GM04504 (cell line): ENCODE measurements at regions not wholly inside any gene's neighbourhood (a gene's known extent, or its start where the extent isn't known, plus 50 kb on each side); places are given as distances from the start of the nearest gene placed in this dataset.

ENCODE experiments used
- DNase-seq: peaks from one replicate; pipeline ENCODE4 v3.0.0-alpha.2; 2012; ENCODE audit warnings: low read depth

DNA sequence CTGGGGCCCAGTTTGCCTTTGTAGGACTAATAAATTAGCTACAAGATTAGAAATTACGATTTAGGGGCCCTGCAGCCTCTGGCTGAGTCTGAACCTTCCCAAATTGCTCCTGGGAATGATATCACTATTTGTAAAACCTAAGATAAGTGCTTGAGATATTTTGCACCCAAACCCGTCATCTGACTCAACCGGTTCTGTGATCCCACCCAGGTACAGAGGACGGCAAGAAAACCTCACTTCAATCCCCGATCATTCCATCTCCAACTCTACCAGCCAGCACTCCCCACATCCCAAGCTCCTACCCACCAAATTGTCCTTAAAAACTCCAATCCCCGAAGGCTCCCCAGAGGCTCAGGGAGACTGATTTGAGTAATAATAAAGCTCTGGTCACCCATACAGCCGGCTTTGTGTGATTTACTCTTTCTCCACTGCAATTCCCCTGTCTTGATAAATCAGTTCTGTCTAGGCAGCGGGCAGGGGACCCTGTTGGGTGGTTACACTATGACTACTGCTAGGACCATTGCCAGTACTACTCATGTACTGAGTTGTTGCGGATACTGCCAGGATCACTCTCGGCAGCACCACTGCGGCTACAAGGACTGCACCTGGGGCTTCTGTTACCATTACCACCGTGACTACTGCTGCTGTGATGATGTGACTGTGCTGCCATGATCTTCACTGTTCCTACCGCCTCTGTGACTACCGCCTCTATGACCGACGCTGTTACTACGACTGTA lies 73.1 kb downstream of the IRF8 start:
- DNase-seq, result no peak

DNA sequence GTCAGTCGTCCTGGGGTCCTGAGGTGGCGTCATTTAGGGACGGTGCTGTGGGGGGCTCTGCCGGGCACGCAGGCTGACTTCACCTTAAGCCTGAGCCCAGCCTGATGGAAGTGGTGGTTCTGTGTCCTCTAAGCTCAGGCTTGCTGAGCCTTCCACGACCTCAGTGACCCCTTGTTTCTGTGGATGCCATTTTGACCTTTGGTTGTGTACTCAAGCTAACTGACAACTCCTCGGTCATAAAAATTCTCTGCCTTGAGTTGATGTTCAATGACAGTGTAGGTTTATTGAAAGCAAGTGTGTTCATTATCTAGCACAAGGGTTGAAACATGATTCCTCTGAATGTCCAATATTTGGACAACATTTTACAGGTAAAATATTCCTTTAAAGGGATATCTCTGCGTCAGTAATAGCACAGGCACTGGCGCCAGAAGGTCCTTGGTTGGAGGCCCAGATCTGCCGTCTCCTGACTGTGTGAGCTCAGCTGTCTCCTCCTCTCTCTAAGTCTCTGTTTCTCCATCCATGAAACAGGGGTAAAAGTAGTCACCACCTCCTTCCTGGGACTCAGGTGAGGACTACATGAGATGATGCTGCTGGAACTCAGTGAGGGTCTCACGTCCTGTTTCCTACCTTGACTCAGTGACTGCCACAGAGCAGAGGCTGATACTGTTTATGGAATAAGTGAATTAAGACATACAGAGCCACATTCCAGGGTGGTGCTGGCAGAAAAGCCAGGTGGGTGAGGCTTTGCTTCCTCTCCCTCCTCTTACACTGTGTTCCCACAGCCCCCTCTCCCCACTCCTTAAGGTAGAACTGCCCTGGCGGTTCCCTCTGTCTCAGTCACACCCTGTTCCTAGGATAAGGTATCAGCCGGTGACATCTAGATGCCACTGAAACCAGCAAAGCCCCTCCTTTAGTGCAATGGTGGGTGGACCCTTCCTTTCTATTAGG lies 75.7 kb downstream of the IRF8 start:
- DNase-seq, result no peak

- DNase-seq, result no peak
Measured at GRCh38 chr16:85975451-85975981, 76.6 kb downstream of the IRF8 start.

DNA sequence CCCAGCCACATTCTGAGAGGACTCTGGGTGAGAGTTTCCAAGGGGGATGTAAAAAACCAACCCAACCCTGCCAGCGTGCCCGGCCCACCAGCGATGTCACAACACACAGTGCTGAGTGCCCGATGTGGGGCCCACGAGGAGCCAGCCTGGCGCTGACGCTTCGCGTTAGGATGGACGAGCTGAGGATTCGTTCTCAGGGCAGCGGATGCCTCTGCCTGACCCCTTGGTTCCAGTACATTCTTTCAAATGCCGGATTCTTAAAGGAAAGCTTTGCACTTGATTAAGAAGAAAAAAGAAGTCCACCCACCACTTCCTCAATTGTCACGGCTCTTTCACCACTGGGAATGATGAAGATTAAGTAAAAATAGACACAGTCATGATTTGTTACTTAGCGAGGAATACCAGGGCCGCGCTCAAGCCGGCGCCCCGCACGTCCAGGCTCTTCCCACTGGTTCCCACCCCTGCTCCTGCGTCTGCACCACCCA lies 79.4 kb downstream of the IRF8 start:
- no peak for DNase-seq

GRCh38 chr16:85978976-85979375 lies 80.0 kb downstream of the IRF8 start:
- DNase-seq, result no peak

DNA sequence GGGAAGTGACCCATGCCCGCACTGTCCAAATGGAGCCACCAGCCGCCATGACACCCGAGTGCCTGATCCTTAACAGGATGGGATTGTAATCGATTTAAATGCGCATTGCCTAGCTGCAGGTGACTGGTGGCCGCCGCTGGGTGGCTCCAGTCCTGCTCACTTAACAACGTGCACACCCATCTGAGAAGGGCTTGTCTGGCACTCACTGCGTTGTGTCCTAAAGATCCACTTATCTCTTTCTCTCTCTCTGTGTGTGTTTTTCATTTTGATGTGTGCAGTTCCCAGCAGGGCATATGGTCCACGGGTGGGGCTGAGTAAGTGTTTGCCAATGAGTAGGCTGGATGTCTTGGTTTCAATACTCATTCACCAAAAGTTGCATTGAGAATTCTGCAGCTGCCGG lies 80.6 kb downstream of the IRF8 start:
- no peak for DNase-seq

DNA sequence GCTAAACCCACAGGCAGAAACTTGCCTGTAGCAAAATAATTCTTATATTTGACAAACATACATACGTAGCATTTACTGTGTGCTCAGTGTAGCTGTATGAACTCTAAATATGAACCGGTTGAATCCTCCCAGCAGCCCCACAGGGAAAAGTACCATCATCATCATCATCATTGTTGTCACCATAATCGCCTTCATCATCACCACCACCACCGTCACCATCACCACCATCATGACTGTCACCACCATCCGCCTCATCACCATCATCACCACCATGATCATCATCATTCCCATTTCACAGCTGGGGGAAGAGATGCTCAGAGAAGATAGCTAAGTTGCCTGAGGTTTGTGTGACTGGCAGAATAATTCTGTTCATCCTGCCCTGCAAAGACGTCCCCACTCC lies 81.7 kb downstream of the IRF8 start:
- DNase-seq, result no peak

GRCh38 chr16:85981826-85982562 lies 83.0 kb downstream of the IRF8 start:
- no peak for DNase-seq

- no peak for DNase-seq
Measured at GRCh38 chr16:85982563-85982939, 83.6 kb downstream of the IRF8 start.

DNA sequence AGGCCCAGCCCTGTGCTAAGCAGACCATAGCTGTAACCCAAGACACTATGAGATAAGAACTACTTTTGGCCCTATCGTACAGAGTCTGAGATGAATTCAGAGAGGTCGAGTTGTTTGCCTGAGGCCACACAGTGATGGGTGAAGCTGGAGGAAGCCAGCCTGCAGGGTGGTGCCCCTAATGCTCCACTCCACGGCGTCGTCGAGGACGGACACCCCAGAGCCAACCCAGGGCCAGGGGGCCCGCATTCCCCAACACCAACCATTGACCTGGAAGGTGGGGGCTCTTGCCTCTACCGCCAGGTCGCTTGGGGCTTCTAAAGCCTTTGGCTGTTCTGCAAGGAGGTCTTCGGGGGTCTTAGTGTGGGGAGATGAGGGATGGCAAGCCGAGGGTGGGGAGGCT lies 84.1 kb downstream of the IRF8 start:
- DNase-seq, result no peak

DNA sequence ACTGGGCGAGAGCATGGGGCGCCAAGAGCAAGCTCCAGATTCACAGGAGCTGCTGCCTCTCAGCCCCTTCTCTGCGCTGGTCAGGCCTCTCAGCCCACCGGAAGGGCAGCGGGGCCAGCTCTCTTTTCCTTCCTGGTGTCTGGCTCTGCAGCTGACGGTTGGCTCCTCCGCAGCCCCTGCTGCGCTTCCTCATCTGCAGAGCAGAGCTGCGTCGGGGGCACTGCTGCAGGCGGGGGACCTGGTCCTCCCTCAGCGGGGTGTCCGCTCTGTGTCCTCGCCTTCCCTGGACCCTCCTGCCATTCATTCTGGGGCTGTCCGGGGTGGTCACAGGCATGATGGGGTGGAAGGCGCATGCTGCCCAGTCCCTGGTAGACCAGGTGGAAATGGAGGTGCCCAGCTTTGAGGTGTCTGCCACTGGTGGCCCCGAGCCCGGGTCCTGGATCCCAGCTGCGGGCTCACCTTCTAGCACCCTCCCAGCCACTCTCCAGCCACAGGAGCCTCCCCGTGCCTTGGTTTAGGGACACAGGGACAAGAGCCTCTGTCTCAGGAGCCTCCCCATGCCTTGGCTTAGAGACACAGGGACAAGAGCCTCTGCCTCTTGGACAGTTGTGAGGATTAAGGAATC lies 84.8 kb downstream of the IRF8 start:
- DNase-seq, result no peak

DNA sequence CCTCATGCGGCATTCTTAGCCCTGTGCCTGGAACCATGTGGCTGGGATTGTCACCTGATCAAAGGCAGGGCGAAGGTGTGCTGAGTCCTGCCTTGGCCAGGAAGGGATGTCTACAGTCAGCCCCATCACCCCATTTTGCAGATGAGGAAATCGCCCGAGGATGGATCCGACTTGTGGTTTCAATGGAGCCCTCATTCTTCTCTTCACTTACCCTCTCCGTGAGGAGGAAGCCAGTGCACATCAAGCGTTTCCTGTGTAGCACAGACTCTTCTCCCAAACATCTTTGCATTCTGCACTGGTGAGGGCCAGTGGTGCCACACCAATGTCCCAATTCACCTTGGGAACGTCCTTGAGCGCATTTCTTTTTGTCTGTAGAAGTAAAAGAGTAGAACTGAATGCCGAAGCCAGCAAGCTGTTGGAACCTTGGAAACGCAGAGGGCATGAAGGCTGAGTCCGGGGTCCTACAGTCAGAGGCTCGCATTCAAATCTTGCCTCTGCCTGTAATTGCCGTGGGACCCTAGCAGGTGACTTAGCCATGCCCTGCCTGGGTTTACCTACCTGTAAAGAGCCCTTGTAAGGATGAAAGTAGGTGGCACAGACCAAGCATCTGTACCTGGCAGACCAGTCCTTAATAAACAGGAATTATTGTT lies 85.4 kb downstream of the IRF8 start:
- no peak for DNase-seq

DNA sequence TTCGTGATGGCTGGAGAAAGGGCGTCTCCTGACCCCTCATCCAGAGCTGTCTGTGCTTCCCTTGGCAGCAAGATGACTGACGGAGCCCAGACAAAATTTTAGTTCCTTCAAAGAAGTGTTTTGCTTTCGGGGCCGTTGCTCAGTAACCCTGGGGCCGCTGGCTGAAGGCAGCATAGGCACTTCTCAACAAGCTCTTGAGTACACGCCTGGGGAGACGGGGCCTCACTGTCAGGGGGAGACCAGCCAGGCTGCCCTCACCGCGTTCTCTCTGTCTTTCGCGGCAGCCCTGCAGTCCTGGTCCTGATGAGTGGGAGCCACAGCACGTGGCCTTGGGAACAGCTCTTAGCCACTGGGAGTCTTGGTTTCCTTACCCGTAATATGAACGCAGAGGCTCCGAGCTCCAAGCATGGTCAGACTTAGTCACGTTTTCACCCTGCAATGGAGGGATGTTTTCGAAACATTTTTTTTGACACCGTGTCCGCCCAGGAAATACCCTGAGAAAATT lies 86.0 kb downstream of the IRF8 start:
- DNase-seq, result no peak

DNA sequence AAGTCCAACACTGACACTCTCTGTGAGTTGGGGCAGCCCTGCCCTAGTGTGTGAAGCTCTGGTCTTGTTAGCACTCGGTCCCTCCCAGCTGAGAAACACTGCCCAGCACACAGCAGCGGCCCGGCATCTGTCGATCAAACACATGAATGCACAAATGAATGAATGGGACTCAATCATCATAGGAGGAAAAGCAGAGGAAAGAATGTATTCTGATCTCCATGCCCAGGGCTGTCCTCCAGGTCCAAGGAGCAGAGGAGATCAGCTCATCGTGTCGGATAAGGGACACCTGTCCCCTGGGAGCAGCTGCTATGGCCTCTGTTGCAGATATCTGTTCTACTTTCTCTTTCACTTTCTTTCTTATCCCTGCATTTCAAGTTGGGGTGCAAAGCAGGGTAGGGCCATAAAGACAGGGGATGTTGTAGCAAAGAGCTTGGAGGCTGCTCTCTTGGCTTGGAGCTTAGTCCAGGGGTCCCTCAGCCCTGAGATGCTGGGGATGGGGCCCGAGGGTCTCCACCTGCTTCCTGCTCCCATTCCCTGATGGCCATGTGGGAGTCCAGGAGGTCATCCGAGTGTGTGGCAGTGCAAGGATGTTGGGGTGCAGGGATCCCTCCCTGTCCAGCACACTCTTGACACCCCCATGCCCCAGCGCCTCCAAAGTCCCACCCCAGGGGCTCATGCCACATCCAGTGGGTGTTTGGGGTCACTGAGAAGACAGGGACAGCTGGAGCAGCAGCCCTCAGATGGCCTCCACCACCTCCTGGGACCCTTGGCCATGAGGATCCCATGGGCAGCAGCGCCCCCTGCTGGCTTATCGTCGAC lies 88.2 kb downstream of the IRF8 start:
- no peak for DNase-seq

DNA sequence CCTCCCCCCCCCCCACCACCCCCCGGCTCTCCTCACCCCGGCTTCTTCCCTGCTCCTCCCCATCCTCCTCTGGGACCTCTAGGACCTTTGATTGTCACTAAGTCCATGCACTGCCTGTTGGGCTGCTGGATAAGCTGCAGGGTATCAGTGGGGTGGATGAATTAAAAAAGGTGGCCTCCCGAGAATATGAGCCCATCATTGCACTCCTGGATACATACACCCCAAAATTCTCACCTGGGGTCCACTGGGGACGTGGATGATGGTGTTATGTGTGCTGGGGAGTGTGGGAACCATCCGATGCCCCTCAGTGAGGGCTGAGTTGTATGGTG lies 88.8 kb downstream of the IRF8 start:
- no peak for DNase-seq

GRCh38 chr16:85988306-85988705 lies 89.3 kb downstream of the IRF8 start:
- DNase-seq, result no peak

DNA sequence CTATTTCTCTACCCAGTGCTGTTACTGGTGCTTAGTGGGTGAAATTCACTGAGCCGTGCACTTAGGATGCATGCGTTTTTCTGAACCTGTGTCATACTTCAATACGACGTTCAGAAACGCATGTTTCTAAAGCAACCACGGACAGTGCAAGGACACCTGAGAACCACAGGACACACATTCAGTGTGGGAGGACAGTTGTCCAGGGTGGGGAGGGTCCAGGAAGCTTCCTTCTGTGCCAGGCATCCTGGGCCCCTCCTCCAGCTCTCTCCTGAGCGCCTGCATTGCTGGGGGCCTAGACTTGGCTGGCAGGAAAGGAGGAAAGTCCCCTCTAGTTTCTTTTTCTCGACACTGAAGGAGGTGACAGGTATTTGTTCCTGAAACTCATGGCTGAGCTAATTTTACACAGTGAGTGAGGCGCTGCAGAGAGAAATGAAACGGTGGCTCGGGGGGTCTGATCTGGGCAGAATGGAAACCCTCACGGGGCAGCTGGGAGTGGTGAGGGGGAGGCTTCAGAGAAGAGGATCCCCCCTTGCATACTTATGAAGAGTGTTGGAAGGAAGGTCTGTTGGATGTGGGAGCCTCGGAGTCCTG lies 89.9 kb downstream of the IRF8 start:
- no peak for DNase-seq

DNA sequence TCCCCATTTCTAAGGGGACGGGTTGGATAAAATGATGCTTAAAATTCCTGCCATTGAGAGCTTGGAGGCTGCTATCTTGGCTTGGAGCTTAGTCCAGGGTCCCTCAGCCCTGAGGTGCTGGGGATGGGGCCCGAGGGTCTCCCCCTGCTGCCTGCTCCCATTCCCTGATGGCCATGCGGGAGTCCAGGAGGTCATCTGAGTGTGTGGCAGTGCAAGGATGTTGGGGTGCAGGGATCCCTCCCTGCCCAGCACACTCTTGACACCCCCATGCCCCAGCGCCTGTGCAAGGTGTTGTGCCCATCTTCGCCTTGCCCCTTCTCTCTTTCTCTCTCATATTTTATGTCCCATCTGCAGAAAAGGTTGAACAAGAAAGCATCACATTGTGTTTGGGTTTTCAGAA lies 90.4 kb downstream of the IRF8 start:
- DNase-seq, result no peak

- no peak for DNase-seq
Measured at GRCh38 chr16:85989863-85990643, 91.1 kb downstream of the IRF8 start.
